PC-3 (cell line): ENCODE measurements at regions not wholly inside any gene's neighbourhood (a gene's known extent, or its start where the extent isn't known, plus 50 kb on each side); places are given as distances from the start of the nearest gene placed in this dataset.

Experiments
- CTCF ChIP-seq: fragments of 300-600 bp; sonication (generic); conservative IDR thresholded peaks from 2 replicates; pipeline ENCODE4 v1.5.1; 2017; ENCODE audit warnings: antibody characterized with exemption, low read depth, mild to moderate bottlenecking, low read length
- EZH2 ChIP-seq: fragments of 300-600 bp; sonication (generic); IDR thresholded peaks from one replicate; pipeline ENCODE4 v1.6.1; 2017; ENCODE audit warnings: antibody characterized with exemption, mild to moderate bottlenecking, low read length; ENCODE audit not compliant: unreplicated experiment

DNA sequence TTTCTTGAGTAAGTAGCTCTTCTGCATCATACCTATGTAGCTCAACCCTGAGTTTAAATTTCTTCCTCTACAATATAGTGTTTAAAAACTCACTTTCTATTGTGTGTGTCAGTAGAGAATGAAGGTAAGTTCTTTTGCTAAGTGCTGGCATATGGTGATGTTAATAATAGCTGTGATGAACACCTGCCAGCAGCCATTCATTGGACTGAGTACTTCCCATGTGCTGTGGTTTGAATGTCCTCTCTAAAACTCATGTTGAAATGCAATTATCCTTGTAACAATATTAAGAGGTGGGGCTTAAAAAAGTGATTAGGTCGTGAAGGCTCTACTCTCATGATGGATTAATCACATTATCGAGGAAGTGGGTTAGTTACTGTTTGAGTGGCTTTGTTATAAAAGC, 645.2 kb upstream of the RGMB start:
- TF ChIP-seq EZH2 (no peak), CTCF (no peak)
